ENCODE measurements at regions not wholly inside any gene's neighbourhood (a gene's known extent, or its start where the extent isn't known, plus 50 kb on each side); places are given as distances from the start of the nearest gene placed in this dataset.

GRCh38 chr4:134695433-134695832 is 493.8 kb upstream of the PABPC4L start:
- TF ChIP-seq POLR2A (IDR thresholded peaks at IDR 0.05) = no peak
- TF ChIP-seq POLR2AphosphoS5 (IDR thresholded peaks at IDR 0.05) = no peak
- no peak for TF ChIP-seq CTCF (IDR thresholded peaks at IDR 0.05)
- TF ChIP-seq EP300 (IDR thresholded peaks at IDR 0.05) = no peak
